Parathyroid adenoma (tissue), 2 donors: ENCODE measurements at regions not wholly inside any gene's neighbourhood (a gene's known extent, or its start where the extent isn't known, plus 50 kb on each side); places are given as distances from the start of the nearest gene placed in this dataset.

ENCODE experiments used
- H2AFZ ChIP-seq: fragments of 300-600 bp; sonication (generic); one replicate; pipeline ENCODE4 v1.7.0; 2017; ENCODE audit warnings: antibody characterized with exemption, mild to moderate bottlenecking
- H3K27ac ChIP-seq: fragments of 300-600 bp; sonication (generic); one replicate; pipeline ENCODE4 v1.7.0; 2017
- H3K27me3 ChIP-seq: fragments of 300-600 bp; sonication (generic); one replicate; pipeline ENCODE4 v1.7.0; 2017; ENCODE audit warnings: low read length; ENCODE audit not compliant: control insufficient read depth, insufficient read depth
- H3K36me3 ChIP-seq: fragments of 300-600 bp; sonication (generic); one replicate; pipeline ENCODE4 v1.7.0; 2017; ENCODE audit warnings: low read length; ENCODE audit not compliant: control insufficient read depth, insufficient read depth
- H3K4me1 ChIP-seq: fragments of 300-600 bp; sonication (generic); one replicate; pipeline ENCODE4 v1.7.0; 2017; ENCODE audit warnings: control low read depth
- H3K4me2 ChIP-seq: fragments of 300-600 bp; sonication (generic); one replicate; pipeline ENCODE4 v1.7.0; 2017; ENCODE audit warnings: low read length
- H3K4me3 ChIP-seq: fragments of 300-600 bp; sonication (generic); one replicate; pipeline ENCODE4 v1.7.0; 2017; ENCODE audit warnings: low read depth, low read length
- H3K79me2 ChIP-seq: fragments of 300-600 bp; sonication (generic); one replicate; pipeline ENCODE4 v1.7.0; 2017; ENCODE audit warnings: control low read depth
- H3K9ac ChIP-seq: fragments of 300-600 bp; sonication (generic); one replicate; pipeline ENCODE4 v1.7.0; 2017; ENCODE audit warnings: mild to moderate bottlenecking
- H3K9me3 ChIP-seq: fragments of 300-600 bp; sonication (generic); one replicate; pipeline ENCODE4 v1.7.0; 2017; ENCODE audit warnings: low read length; ENCODE audit not compliant: control insufficient read depth
- CTCF ChIP-seq: fragments of 300-600 bp; sonication (generic); IDR thresholded peaks from one replicate; pipeline ENCODE4 v1.7.0; 2017; ENCODE audit warnings: antibody characterized with exemption, mild to moderate bottlenecking
- donor health status: primary hyperparathyroidism.

GRCh38 chr3:103752986-103753385, 1318.2 kb downstream of the ZPLD1 start:
- H3K36me3 ChIP-seq: no peaks in the 10 kb centered on the region
- TF ChIP-seq CTCF: no peak
- no peaks in the 10 kb centered on the region for H3K4me1 ChIP-seq
- H3K9ac ChIP-seq: no peak overlapping the region
- no peak overlapping the region for H2AFZ ChIP-seq
- H3K4me2 ChIP-seq: no peak overlapping the region
- no peaks in the 10 kb centered on the region for H3K9me3 ChIP-seq
- no peak overlapping the region for H3K4me3 ChIP-seq
- no peaks in the 10 kb centered on the region for H3K27me3 ChIP-seq
- no peaks in the 10 kb centered on the region for H3K79me2 ChIP-seq
- H3K27ac ChIP-seq: no peak overlapping the region

GRCh38 chr3:103767635-103768034, 1332.8 kb downstream of the ZPLD1 start:
- no peak overlapping the region for H2AFZ ChIP-seq
- no peaks in the 10 kb centered on the region for H3K27me3 ChIP-seq
- no peak overlapping the region for H3K4me2 ChIP-seq
- no peaks in the 10 kb centered on the region for H3K79me2 ChIP-seq
- no peak overlapping the region for H3K27ac ChIP-seq
- H3K9me3 ChIP-seq: no peaks in the 10 kb centered on the region
- TF ChIP-seq CTCF: no peak
- no peak overlapping the region for H3K4me3 ChIP-seq
- no peaks in the 10 kb centered on the region for H3K4me1 ChIP-seq
- no peak overlapping the region for H3K9ac ChIP-seq
- no peaks in the 10 kb centered on the region for H3K36me3 ChIP-seq

- Histone ChIP-seq H3K4me2 (no peak overlapping the region), H3K9ac (no peak overlapping the region), H3K4me1 (no peaks in the 10 kb centered on the region), H2AFZ (no peak overlapping the region), H3K27ac (no peak overlapping the region), H3K79me2 (no peaks in the 10 kb centered on the region), H3K36me3 (no peaks in the 10 kb centered on the region), H3K4me3 (no peak overlapping the region), H3K9me3 (no peaks in the 10 kb centered on the region), H3K27me3 (no peaks in the 10 kb centered on the region)
- TF ChIP-seq CTCF: no peak
Measured at GRCh38 chr3:103785017-103785416, 1350.2 kb downstream of the ZPLD1 start.

GRCh38 chr3:103785537-103785936, 1350.7 kb downstream of the ZPLD1 start:
- H3K27ac ChIP-seq: no peak overlapping the region
- H3K36me3 ChIP-seq: no peaks in the 10 kb centered on the region
- no peak overlapping the region for H3K4me2 ChIP-seq
- no peak overlapping the region for H3K9ac ChIP-seq
- H2AFZ ChIP-seq: no peak overlapping the region
- H3K4me3 ChIP-seq: no peak overlapping the region
- no peaks in the 10 kb centered on the region for H3K4me1 ChIP-seq
- no peaks in the 10 kb centered on the region for H3K79me2 ChIP-seq
- H3K27me3 ChIP-seq: no peaks in the 10 kb centered on the region
- H3K9me3 ChIP-seq: no peaks in the 10 kb centered on the region
- no peak for TF ChIP-seq CTCF

GRCh38 chr3:103786296-103786695, 1351.5 kb downstream of the ZPLD1 start:
- H3K9me3 ChIP-seq: no peaks in the 10 kb centered on the region
- no peak overlapping the region for H3K27ac ChIP-seq
- no peaks in the 10 kb centered on the region for H3K27me3 ChIP-seq
- H3K4me3 ChIP-seq: no peak overlapping the region
- no peaks in the 10 kb centered on the region for H3K79me2 ChIP-seq
- TF ChIP-seq CTCF: no peak
- no peaks in the 10 kb centered on the region for H3K36me3 ChIP-seq
- no peaks in the 10 kb centered on the region for H3K4me1 ChIP-seq
- no peak overlapping the region for H3K4me2 ChIP-seq
- H3K9ac ChIP-seq: no peak overlapping the region
- H2AFZ ChIP-seq: no peak overlapping the region
